HG02759 (cell line): ENCODE measurements at regions not wholly inside any gene's neighbourhood (a gene's known extent, or its start where the extent isn't known, plus 50 kb on each side); places are given as distances from the start of the nearest gene placed in this dataset.
"Not testable (repeated sequence)": the region's sequence is repeated elsewhere in the genome, so short reads cannot be mapped to it uniquely, and the experiment has no call there.

ENCODE experiments used
- ATAC-seq: cut with Tn5 transposase; IDR thresholded peaks from one replicate; pipeline ENCODE4 v1.9.1; 2021; ENCODE audit warnings: mild to moderate bottlenecking, moderate library complexity; ENCODE audit not compliant: unreplicated experiment

DNA sequence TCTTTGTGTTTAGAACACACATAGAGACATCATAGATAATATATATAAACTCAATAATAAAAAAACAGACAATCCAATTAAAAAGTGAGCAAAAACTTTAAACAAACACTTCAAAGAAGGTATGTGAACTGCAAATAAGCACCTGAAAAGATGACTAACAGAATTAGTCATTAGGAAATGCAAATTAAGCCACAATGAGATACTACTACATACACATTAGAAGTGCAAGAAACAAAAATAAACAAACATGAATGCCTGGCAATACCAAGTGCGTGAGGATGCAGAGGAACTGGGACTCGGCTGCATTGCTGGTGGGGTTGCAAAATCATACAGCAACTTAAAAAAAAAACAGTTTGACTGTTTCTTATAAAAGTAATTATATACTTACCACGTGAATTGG is 799.0 kb downstream of the KCNJ2 start:
- ATAC-seq, result no peak

DNA sequence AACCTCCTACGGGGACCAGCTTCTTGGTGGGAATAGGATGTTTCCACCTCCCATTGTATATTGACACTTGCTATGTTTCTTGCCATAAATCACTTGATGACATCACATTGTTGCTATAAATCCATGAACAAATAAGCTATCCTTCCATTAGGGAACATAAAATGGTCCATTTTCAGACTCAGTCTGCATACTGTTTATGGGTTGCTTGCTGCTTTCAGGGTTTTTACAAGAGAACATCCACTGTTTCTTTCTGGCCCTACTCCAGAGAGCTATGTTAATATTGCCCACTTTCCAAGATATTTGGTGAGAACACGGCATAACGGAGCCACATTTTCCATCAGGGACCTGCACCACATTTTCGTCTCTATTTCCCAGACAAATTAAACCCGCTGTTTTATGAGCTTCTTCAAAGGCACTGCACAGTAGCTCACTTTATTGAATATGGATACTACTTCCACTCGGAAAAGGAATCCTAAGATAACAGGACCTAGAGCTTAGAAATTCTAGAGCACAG is 800.2 kb downstream of the KCNJ2 start:
- ATAC-seq, result no peak

DNA sequence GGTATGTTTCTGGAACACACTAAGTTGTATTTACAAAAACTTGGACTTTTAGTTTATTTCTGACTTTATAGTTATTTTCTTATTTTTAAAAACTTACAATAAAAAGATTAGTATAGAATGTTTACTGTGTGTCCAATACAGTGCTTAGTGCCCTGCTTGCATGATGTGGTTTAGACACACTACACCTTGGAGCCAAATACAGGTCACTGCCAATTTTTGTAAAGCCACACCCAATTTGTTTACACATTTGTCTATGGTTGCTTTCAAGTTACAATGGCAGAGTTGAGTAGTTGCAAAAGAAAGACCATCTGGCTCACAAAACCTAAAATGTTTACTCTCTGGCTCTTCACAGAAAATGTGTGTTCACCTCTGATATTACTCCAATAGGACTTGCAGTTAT is 807.1 kb downstream of the KCNJ2 start:
- no peak for ATAC-seq

DNA sequence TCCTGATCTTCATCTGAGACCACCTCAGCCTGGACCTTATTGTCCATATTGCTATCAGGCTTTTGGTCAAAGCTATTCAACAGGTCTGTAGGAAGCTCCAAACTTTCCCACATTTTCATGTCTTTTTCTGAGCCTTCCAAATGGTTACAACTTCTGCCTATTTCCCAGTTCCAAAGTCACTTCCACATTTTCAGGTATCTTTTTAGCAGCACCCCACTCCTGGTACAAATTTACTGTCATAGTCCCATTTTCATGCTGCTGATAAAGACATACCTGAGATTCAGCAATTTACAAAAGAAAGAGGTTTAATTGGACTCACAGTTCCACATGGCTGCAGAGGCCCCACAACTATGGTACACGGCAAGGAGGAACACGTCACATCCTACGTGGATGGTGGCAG is 815.5 kb downstream of the KCNJ2 start:
- no peak for ATAC-seq

DNA sequence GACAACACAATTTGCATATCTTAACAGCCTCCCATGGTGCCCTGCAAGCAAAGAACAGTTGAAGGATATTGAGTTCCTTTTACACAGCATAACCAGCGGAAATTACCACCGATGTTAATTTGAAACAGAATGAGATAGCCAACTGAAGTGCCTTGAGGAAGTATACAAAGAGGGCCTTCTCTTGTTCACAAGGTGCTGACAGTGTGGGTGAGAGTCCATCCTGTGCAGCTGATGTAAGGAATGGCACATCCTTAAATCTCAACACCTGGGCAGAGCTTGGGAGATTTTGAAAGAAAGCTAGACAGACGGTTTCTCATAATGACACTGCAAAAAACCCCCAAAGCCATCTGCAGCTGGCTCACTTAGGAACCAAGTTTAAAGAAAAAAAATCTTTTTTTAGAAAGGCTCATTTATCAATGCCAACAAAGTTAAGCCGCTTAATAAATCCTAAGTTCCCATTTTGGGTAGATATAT is 818.6 kb downstream of the KCNJ2 start:
- peak; percentile 67 for ATAC-seq

DNA sequence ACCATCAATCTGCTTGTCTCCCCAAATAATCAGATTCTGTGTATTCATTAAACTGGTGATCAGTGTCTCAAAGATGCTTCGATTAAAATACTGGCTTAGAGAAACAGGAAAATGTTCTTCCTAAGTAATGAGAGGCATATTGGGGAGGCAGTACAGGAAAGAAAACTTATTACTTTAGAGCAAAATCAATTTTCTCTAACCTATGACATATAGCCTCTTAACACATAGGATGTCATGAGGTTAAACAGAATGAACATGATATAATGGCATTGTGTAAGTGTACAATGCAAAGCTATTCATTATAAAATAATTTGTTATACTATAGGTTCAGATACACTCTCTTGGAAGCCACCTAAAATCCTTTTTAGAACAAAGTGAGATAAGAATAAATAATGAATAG is 819.3 kb downstream of the KCNJ2 start:
- ATAC-seq, result no peak

DNA sequence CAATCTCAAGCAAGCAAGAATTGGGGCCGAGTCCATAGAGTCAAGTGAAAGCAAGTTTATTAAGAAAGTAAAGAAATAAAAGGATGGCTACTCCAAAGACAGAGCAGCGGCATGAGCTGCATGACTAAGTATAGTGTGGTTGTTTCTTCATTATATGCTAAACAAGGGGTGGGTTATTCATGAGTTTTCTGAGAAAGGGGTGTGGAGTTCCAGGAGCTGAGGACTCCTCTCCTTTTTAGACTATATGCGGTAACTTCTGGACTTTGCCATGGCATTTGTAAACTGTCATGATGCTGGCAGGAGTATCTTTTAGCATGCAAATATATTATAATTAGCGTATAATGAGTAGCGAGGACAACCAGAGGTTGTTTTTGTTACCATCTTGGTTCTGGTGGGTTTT is 819.9 kb downstream of the KCNJ2 start:
- no peak for ATAC-seq

DNA sequence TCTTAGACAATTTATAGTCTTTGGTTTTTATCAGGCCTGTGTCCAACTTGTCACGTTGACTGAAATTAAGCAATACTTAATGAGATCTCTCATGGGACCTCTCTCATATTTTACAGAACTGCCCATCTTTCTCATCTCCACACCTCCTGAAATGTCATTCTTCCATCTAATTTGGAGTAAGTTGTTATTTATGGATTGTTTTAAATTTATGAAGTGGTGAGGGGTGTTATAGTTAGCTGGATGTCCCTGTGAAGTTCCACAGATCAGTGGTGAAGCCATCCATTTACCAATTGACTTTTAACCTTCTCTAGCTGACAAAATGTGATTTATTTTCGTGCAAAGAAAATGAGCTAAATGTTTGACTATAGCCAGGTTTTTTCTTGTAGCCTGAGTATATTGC is 824.9 kb downstream of the KCNJ2 start:
- ATAC-seq, result no peak

DNA sequence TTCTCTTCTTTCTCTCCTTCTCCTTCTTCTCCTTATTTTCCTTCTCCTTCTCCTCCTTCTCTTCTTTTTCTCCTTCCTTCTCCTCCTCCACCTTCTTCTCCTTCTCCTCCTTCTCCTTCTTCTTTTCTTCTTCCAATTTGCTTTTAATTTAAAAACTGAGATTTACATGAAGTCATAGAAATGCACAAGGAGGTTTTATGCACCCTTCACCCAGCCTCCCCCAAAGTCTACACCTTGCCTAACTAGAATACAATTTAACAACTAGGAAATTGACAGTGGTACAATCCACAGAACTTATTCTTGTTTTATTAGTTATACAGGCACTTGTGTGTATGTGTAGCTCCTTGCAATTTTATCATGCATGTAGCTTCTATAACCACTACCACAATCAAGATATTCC is 826.7 kb downstream of the KCNJ2 start:
- ATAC-seq, result no peak

DNA sequence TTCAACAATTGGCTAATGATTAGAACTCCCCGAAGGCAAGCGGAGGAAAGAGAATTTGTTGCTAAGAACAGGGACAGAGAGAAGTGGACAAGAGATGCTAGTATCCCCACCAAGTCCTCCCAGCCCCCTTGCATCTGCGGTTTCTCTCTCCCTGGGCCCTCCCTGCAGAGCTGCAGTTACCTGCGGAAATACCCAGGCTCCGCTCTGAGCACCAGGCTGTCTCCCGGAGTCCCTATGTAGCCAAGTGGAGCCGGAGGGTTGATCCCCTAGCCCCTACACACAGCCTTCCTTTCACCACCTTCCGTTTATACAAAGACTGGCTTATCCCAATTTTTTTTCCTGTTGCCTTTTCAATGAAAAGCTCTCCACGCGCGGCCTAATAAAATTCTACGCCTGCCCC is 834.4 kb downstream of the KCNJ2 start:
- ATAC-seq, result no peak

DNA sequence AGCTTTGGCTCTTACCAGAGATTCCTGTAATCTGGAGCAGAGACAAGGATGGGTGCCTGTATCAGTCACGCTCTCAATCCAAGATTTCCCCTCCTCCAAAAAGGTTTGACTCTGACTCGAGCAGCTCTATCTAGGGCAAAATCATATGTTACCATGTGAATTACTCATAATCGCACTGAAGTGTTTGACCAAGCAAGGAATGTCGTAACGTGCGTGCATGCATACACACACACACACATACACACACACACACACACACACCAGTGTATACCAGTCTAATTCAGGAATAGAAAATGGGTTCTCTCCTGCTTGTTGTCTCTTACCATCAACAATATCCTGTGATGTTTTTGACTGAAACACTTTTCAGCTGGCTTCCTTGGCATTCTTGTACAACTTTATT is 835.1 kb downstream of the KCNJ2 start:
- ATAC-seq, result no peak

DNA sequence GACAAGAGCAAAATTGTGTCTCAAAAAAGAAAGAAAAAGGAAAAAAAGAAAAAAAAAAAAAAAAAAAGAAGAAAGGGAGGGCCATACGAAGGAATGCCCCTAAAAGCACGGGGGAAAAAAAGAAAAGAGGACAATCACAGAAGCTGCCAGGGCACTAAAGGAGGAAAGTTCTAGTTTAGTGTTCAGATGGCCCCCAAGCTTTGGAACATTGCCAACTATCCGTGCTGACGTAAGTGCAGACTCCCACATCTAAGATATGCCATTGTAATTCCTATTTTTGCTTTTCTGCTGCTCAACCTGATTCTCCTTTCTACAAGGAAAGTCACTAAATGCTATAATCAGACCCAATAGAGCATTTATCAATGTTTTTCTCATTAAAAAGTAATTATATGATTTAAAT is 842.1 kb downstream of the KCNJ2 start:
- ATAC-seq, result no peak

DNA sequence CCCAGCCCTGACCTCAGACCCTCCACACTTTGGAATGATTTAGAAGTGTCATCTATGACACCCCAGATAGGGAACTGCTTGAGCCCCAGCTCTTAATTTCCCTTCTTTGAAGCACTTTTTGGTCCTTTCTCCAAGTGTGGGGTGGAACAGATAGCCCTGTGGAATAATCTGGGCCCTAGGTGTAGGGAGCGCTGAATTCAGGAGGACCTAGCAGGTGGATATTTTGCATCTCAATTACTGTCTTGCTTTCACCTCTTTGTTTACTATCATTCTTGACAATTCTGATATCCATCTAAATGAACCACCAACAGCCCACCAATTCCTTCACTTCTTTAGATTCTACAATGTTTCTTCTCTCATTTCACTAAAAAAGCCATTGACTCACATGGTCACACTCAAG is 850.4 kb downstream of the KCNJ2 start:
- ATAC-seq, result no peak

DNA sequence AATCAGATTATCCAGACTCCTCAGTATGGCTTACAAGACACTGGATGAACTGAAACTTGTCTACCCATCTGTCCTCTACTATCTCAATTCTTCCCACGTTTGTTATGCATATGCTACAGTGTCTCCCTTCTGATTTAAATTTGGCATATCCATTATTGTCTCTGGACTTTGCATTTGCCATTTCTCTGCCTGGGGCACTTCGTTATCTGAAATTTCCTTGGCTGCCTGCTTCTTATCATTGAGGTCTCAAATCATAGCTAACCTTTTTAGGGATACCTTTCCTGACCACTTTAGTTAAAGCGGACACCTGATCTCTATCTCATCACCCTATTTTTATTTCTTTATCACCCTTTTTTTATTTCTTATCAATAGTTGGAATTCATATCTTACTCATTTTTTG is 853.4 kb downstream of the KCNJ2 start:
- ATAC-seq, result no peak

DNA sequence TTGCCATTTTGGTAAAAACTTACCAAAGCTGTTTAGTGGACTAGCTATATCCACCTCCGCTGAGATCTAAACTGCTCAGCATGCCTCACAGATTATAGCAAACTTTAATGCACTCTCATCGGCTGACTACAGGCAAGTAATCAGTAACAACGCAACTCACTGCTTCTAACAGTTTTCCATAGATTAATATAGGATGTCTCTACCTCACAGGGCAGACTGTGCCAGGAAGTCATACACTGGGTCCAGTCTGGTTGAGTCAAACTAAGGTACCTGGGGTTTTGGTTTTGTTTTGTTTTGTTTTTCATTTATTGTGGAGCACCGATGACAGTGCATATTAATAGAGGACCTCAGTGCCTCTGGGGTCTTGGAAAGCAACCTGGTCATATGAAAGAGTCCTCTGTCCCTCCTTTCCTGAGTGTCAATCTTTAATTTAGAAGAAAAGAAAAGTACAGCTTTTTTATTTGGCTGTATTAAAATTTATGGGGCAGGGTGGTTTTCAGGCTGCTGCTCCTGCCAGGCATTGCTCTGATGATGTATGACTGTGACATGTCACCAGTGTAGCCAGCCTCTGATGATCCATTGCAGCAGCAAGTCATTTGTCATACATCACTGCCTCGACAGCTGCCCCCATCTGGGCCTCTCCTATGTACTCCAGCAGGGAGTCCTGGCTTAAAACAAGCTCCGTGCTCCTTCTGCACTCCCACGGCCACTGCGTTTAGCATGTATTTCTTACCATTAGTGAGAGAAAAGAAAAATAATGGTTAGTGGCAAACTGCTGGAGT is 854.1 kb downstream of the KCNJ2 start:
- no peak for ATAC-seq

DNA sequence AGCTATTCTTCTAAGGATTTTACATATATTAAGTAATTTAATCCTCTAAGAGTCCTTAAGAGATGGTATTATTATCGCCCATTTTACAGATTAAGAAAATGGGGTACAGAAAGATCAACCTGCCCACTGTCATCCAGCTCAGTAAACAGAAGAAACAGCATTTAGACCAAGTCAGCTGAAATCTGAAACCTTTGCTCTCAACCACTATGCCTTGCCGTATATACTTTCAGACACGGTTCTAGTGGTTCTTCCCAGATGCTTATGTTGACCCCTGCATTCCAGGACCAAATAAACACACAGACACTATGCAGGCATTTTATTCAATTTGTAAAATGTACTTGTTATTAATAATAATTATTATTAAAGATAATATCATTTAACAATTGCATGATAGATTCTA is 854.8 kb downstream of the KCNJ2 start:
- no peak for ATAC-seq

DNA sequence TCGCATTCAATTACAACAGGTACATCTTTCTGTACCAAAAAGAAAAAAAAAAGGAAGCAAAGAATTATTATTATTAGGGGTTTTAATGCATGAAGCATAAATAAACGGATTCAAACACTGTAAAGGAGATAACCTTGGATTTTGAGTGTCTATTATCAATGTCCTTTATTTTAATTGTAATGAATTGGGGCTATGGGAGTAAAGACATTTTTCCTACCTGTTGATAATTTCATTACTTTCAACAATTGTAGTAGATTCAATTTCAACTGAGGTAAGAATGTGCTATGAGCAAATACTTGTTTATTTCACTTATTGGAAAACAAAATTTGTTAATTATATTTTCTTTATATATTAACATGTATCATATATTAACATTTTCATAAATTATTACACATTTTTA is 855.6 kb downstream of the KCNJ2 start:
- ATAC-seq, result no peak

DNA sequence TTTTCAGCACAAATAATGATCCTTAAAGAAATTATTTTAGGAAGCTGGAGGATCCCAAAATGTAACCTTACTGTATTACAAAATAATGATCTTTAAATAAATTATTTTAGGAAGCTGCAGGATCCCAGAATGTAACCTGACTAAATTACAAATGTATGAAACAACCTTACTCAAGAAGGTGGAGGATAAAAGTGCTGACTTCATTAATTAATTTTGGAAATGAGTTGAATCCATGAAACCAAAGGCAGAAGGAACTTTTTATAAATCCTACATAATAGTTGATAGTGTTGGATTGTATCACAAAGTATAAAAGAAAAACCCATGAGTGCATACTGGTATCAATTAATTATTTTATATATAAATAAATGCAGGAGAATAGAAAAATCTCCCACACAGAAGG is 859.9 kb downstream of the KCNJ2 start:
- ATAC-seq, result no peak

DNA sequence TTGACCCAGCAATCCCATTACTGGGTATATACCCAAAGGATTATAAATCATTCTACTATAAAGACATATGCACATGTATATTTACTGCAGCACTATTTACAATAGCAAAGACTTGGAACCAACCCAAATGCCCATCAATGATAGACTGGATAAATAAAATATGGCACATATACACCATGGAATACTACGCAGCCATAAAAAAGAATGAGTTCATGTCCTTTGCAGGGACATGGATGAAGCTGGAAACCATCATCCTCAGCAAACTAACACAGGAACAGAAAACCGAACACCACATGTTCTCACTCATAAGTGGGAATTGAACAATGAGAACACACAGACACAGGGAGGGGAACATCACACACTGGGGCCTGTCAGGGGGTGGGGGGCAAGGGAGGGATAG is 862.0 kb downstream of the KCNJ2 start:
- ATAC-seq, result not testable (repeated sequence)

DNA sequence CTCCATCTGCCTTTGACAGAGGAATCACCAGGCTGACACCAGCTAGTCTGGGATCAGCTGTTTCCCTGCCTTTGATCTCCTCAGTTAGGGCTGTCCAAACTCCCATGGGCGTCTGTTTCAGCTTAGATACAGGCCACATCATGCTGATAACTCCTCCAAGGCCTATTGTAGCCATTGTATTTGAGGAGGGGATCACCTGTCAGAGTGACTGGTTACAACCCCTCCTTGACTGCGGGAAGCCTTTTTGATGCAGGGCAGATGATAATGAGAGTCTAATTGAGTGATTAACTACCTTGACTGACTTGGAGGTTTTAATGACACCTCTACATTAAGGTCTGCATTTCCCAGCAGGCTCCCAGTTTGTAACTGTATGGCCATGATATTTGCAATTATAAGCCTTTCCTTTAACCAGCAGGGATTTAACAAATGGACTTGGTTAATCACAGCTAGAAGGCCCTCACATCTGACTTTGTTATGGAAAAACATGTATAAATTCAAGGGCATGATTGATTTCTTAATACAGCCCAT is 863.5 kb downstream of the KCNJ2 start:
- no peak for ATAC-seq

DNA sequence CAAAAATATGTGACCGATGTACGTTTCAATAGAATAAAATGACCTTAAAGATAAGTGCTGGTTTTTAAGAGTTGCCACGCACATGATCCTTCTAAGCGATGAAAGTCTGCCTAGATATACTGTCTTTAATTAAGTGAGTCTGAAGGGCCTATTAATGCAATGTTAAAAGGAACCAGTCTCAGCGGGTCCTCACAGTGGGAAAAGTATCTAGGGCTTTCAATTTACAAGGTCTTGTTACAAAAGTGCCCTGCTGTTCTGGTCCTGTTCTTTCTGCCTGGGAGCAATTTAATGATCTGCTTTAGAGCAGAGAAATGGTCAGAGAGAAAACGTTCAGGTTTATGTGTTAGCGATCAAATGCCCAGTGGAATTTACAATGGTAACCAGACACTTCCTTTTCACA is 864.0 kb downstream of the KCNJ2 start:
- no peak for ATAC-seq

DNA sequence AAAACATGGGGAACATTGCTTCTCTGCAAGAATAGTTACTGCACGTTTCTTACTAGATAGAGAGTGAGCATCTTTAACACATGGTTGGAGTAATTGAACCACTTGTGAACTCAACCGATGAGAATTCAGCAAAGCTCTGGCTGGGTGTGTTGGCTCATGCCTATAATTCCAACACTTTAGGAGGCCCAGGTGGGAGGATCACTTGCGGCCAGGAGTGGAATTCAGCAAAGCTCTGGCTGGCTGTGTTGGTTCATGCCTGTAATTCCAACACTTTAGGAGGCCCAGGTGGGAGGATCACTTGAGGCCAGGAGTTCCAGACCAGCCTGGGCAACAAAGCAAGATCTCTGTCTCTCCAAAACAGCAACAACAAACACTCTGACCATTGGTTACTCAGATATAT is 865.9 kb downstream of the KCNJ2 start:
- no peak for ATAC-seq

DNA sequence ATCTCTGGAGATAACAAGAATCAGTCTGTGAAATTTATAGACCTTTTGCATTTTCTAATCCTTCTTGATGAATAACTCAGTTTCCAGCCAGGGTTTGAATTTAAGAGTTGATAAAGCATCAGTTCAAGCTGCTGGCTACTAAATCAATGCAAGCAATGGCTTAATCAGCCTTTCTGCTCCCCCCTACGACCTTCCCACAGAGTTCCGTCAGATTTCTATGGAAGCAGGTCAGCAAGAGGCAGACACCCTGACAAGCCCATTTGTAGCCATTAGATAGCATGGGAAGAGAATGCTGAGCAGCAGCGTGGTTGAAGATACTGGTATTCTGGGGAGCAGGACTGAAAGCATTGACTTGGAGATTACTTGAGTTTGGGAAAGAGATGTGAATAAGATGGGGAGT is 868.1 kb downstream of the KCNJ2 start:
- no peak for ATAC-seq
